T-helper 2 cell treated with Interferon-gamma antibody and Interleukin-4, amounts not matched to agents 100 ng/mL and 5 ng/mL, for 36 hours (primary cell): ENCODE measurements at regions not wholly inside any gene's neighbourhood (a gene's known extent, or its start where the extent isn't known, plus 50 kb on each side); places are given as distances from the start of the nearest gene placed in this dataset.
"Not testable (repeated sequence)": the region's sequence is repeated elsewhere in the genome, so short reads cannot be mapped to it uniquely, and the experiment has no call there.

Source experiments
- intact Hi-C: fragments of 100-400 bp; cut with micrococcal nuclease; formaldehyde crosslinking; loops from one replicate; pipeline ENCODE4 v1.15.1; 2023

DNA sequence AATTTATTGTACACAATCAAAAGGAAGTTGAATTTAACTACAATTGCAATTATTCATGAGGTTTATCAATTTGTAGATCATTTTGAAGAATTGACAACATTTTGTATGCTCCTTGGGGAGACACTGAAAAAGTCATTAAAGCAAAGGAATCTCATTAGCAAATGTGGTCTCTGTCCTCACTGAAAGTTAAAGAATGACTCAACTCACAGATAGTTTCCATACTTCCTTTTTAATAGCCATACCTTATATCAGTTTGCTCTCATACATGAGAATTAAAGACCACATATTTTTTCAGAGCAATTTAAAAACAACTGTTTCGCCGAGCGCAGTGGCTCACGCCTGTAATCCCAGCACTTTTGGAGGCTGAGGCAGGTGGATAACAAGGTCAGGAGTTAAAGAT lies 55.1 kb upstream of the KIF2A start:
- intact Hi-C loops: not testable (repeated sequence)

DNA sequence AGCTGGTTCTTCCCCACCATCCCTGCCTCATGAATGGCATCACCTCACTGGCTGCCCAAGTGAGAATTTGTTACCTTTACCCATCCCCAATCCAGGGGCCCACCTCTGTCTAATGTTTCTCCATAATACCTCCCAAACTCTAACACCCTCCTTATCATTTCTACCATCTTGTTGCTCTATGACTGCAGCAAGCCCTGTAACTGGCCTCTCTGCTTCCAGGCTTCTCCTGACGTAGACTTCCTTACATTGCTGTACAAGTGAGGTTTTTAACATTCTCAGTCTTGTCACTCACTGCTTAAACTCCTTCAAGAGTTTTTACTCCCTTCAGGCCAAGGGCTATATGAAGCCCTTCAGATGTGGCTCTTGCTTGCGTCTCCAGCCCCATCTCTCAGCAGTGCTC lies 53.5 kb upstream of the KIF2A start:
- intact Hi-C loops: not testable (repeated sequence)

DNA sequence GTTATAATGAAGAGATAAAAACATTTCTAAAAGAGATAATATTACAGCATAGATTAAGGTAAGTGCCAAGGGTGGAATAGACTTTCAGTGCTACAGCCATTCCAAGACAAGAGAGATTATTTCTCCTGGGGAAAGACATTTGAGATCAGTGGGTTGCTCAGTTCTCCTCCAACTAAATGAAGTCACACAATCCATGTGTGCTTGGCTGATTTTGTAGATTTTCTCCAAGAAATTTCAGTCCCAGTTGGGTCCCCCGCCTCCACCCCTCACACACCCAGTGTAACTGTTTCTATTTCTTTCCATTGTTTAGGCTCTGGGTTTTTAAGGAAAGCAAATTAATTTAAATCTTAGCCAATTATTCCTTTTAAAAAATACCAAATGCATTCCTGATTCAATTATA lies 50.5 kb upstream of the KIF2A start:
- intact Hi-C loops: not testable (repeated sequence)

DNA sequence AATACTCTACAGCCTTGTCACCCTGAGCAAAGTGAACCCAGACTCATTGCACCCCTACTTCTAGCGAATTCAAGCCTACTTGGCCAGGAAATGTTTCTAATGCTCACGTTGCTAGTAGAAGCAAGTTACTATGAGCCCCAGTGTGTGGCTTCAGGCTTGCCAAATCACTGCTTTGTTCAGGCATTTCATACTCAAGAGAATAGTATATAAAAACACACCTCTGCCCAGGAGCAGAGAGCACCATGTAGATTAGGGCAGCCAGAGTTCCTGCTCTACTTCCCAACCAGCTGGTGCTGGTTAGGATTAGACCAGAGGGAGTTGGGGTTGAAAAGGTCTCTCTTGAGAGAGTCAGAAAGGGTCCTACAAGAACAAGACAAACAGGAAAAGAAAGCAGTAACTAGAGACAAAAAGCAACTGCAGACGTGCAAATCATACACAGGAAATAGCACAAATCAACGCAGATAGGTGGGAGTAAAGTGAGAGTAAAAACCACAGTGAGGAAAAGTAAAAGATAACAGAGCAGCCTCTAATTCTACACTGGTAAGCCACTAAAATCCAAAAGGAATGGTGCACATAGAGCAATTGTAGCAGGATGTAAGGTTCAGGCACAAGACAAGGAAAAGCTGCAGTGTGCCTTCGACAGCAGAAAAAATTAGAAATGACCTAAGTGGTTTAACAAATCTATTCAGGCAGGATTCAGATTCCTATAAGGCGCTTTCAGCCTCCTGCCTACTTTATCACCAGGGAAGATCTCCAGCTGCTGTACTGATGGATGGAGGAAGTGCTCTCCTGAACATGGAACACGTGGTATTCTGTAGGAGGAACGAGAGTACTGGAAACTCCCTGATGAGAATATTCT lies 49.6 kb upstream of the KIF2A start:
- intact Hi-C loops: loop anchor here (1.0 to 2.0 kb wide), 3 partner anchors 20 to 50 kb away; partner anchors contain the start of gene KIF2A
